GM23338 (cell line): ENCODE measurements at regions not wholly inside any gene's neighbourhood (a gene's known extent, or its start where the extent isn't known, plus 50 kb on each side); places are given as distances from the start of the nearest gene placed in this dataset.

Source experiments
- ATAC-seq: fragments of 200-7000 bp; cut with Tn5 transposase; 3 replicates; pipeline ENCODE4 v1.9.1; 2020
- DNase-seq: peaks from one replicate; pipeline ENCODE4 v3.0.0-alpha.2; 2015; ENCODE audit warnings: low spot score
- H2AFZ ChIP-seq: fragments of 200-600 bp; sonication (generic); 2 replicates; pipeline ENCODE4 v1.8.0; 2016; ENCODE audit warnings: antibody characterized with exemption, mild to moderate bottlenecking, moderate library complexity
- H3F3A ChIP-seq: fragments of 200-600 bp; sonication (generic); replicated peaks from 2 replicates; pipeline ENCODE4 v1.8.0; 2017; ENCODE audit warnings: antibody characterized with exemption, mixed run types, low read depth
- H3K27ac ChIP-seq: fragments of 200-600 bp; sonication (generic); 2 replicates; pipeline ENCODE4 v1.6.1; 2016; ENCODE audit warnings: low read depth
- H3K27me3 ChIP-seq: fragments of 200-600 bp; sonication (generic); 2 replicates; pipeline ENCODE4 v1.8.0; 2016; ENCODE audit warnings: mild to moderate bottlenecking, mixed run types, moderate library complexity; ENCODE audit not compliant: insufficient read depth
- H3K36me3 ChIP-seq: fragments of 200-600 bp; sonication (generic); 2 replicates; pipeline ENCODE4 v1.8.0; 2016; ENCODE audit warnings: mild to moderate bottlenecking; ENCODE audit not compliant: insufficient read depth
- H3K4me1 ChIP-seq: fragments of 200-600 bp; sonication (generic); 2 replicates; pipeline ENCODE4 v1.8.0; 2016; ENCODE audit warnings: mild to moderate bottlenecking, moderate library complexity; ENCODE audit not compliant: insufficient read depth
- H3K4me2 ChIP-seq: fragments of 200-600 bp; sonication (generic); 2 replicates; pipeline ENCODE4 v1.7.1; 2017; ENCODE audit warnings: mixed run types
- H3K4me3 ChIP-seq: fragments of 200-600 bp; sonication (generic); 2 replicates; pipeline ENCODE4 v1.6.1; 2016; ENCODE audit warnings: mixed run types
- H3K79me2 ChIP-seq: fragments of 200-600 bp; sonication (generic); replicated peaks from 2 replicates; pipeline ENCODE4 v1.8.0; 2017; ENCODE audit warnings: mild to moderate bottlenecking; ENCODE audit not compliant: insufficient read depth
- H3K9me2 ChIP-seq: fragments of 200-600 bp; sonication (generic); 2 replicates; pipeline ENCODE4 v1.8.0; 2017; ENCODE audit not compliant: insufficient read depth
- H4K20me1 ChIP-seq: fragments of 200-600 bp; sonication (generic); replicated peaks from 2 replicates; pipeline ENCODE4 v1.8.0; 2017; ENCODE audit warnings: mild to moderate bottlenecking; ENCODE audit not compliant: insufficient read depth
- H3K27ac Mint-ChIP-seq: 2 replicates; pipeline ENCODE4 v1.8.0; 2020; ENCODE audit warnings: inconsistent platforms, mild to moderate bottlenecking, moderate library complexity, mixed read lengths
- H3K27me3 Mint-ChIP-seq: 3 replicates; pipeline ENCODE4 v1.8.0; 2022; ENCODE audit warnings: low read depth, mild to moderate bottlenecking, moderate library complexity, mixed read lengths, inconsistent platforms; ENCODE audit not compliant: insufficient read depth, poor library complexity
- H3K36me3 Mint-ChIP-seq: 3 replicates; pipeline ENCODE4 v1.8.0; 2021; ENCODE audit warnings: low read depth, mild to moderate bottlenecking, inconsistent platforms, moderate library complexity, mixed read lengths
- H3K4me1 Mint-ChIP-seq: 3 replicates; pipeline ENCODE4 v1.8.0; 2020; ENCODE audit warnings: mild to moderate bottlenecking, inconsistent platforms, mixed read lengths
- H3K4me3 Mint-ChIP-seq: 3 replicates; pipeline ENCODE4 v1.8.0; 2021; ENCODE audit warnings: moderate library complexity, mild to moderate bottlenecking, inconsistent platforms, mixed read lengths
- H3K9me3 Mint-ChIP-seq: 3 replicates; pipeline ENCODE4 v1.8.0; 2020; ENCODE audit warnings: moderate library complexity, mild to moderate bottlenecking, inconsistent platforms, mixed read lengths
- CREB1 ChIP-seq: fragments of 250-450 bp; sonication (Bioruptor Pico); IDR thresholded peaks from 2 replicates; pipeline ENCODE4 v1.5.0; 2020; ENCODE audit warnings: low read depth, mild to moderate bottlenecking, moderate library complexity
- EZH2 ChIP-seq: fragments of 200-600 bp; sonication (generic); IDR thresholded peaks from one replicate; pipeline ENCODE4 v1.8.0; 2017; ENCODE audit warnings: antibody characterized with exemption, mild to moderate bottlenecking, low read depth; ENCODE audit not compliant: unreplicated experiment
- EZH2phosphoT487 ChIP-seq: fragments of 200-600 bp; sonication (generic); IDR thresholded peaks from one replicate; pipeline ENCODE4 v1.8.1; 2018; ENCODE audit warnings: antibody characterized with exemption; ENCODE audit not compliant: unreplicated experiment
- JUNB ChIP-seq: IDR thresholded peaks from one replicate; pipeline ENCODE4 v1.6.1; 2016; ENCODE audit warnings: antibody characterized with exemption; ENCODE audit not compliant: unreplicated experiment
- NANOG ChIP-seq: IDR thresholded peaks from 2 replicates; pipeline ENCODE4 v1.6.1; 2016; ENCODE audit warnings: antibody characterized with exemption, borderline replicate concordance
- POLR2AphosphoS5 ChIP-seq: IDR thresholded peaks from 2 replicates; pipeline ENCODE4 v1.6.1; 2016; ENCODE audit warnings: antibody characterized with exemption, low read depth
- REST ChIP-seq: IDR thresholded peaks from one replicate; pipeline ENCODE4 v1.6.1; 2018; ENCODE audit warnings: antibody characterized with exemption; ENCODE audit not compliant: unreplicated experiment
- STAT1 ChIP-seq: IDR thresholded peaks from one replicate; pipeline ENCODE4 v1.6.1; 2016; ENCODE audit warnings: antibody characterized with exemption; ENCODE audit not compliant: unreplicated experiment
- ZNF114 ChIP-seq: fragments of 250-450 bp; sonication (Bioruptor Pico); IDR thresholded peaks from 2 replicates; pipeline ENCODE4 v1.5.0; 2020; ENCODE audit warnings: mild to moderate bottlenecking, moderate library complexity
- ZNF331 ChIP-seq: fragments of 250-450 bp; sonication (Bioruptor Pico); IDR thresholded peaks from 2 replicates; pipeline ENCODE4 v1.5.0; 2020; ENCODE audit warnings: low read depth, mild to moderate bottlenecking, moderate library complexity
- TF ChIP-seq, protein P1 (sequence below): IDR thresholded peaks from 2 replicates; pipeline ENCODE4 v1.6.1; 2016; ENCODE audit warnings: antibody characterized with exemption
- TF ChIP-seq, protein P2 (sequence below), 2 experiments: fragments of 200-600 bp in 1 of 2; sonication (generic) in 1 of 2; conservative IDR thresholded peaks; 2 replicates each; pipeline versions ENCODE4 v1.5.1 to v1.6.1; 2016 to 2017; ENCODE audit warnings: antibody characterized with exemption in 2 of 2, low read depth in 2 of 2, mild to moderate bottlenecking in 2 of 2, moderate library complexity in 1 of 2
- TF ChIP-seq, protein P3 (sequence below): fragments of 250-450 bp; sonication (Bioruptor Pico); IDR thresholded peaks from 2 replicates; pipeline ENCODE4 v1.5.0; 2020; ENCODE audit warnings: mild to moderate bottlenecking, moderate library complexity

DNA sequence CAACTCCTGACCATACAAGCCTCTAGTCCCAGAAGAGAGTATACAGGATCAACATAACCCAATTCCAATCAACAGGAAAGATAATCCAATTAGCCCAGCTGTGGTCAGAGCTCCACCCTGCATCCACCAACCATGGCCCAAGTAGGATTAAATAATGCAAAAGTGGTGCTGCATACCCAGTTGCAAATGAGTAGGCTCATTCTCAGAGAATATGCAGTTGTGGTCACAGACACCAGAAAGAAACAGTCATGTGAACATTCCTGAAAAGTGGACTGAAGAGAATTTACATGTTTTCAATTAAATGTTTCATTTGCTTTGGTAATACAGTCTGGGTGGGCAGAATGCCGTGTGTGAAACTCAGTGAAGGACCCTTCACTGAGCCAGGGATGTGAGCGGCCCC is 167.2 kb upstream of the BMP4 start:
- Mint-ChIP-seq H3K4me3 (no peak overlapping the region), H3K27ac (no peak overlapping the region), H3K36me3 (no peaks in the 10 kb centered on the region), H3K9me3 (no peaks in the 10 kb centered on the region), H3K4me1 (no peaks in the 10 kb centered on the region), H3K27me3 (peaks cover 4% of the 10 kb centered on the region)
- DNase-seq = no peak
- Histone ChIP-seq H3K9me2 (peaks cover 8% of the 10 kb centered on the region; the same call in 1 of the 2 replicates), H3K4me3 (no peak overlapping the region), H3K27me3 (no peaks in the 10 kb centered on the region), H2AFZ (no peak overlapping the region), H3K79me2 (no peaks in the 10 kb centered on the region), H4K20me1 (no peaks in the 10 kb centered on the region), H3K36me3 (no peaks in the 10 kb centered on the region), H3F3A (no peaks in the 10 kb centered on the region), H3K4me2 (no peak overlapping the region), H3K4me1 (no peaks in the 10 kb centered on the region), H3K27ac (no peak overlapping the region)
- no peak for ATAC-seq
- TF ChIP-seq CREB1 (CRISPR knock-in tag) (no peak), REST (no peak), EZH2phosphoT487 (no peak), NANOG (no peak), STAT1 (no peak), EZH2 (no peak), POLR2AphosphoS5 (no peak), ZNF114 (no peak), JUNB (no peak), ZNF331 (CRISPR knock-in tag) (no peak)
- TF ChIP-seq, protein P1, sequence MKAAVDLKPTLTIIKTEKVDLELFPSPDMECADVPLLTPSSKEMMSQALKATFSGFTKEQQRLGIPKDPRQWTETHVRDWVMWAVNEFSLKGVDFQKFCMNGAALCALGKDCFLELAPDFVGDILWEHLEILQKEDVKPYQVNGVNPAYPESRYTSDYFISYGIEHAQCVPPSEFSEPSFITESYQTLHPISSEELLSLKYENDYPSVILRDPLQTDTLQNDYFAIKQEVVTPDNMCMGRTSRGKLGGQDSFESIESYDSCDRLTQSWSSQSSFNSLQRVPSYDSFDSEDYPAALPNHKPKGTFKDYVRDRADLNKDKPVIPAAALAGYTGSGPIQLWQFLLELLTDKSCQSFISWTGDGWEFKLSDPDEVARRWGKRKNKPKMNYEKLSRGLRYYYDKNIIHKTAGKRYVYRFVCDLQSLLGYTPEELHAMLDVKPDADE = no peak
- TF ChIP-seq, protein P2, sequence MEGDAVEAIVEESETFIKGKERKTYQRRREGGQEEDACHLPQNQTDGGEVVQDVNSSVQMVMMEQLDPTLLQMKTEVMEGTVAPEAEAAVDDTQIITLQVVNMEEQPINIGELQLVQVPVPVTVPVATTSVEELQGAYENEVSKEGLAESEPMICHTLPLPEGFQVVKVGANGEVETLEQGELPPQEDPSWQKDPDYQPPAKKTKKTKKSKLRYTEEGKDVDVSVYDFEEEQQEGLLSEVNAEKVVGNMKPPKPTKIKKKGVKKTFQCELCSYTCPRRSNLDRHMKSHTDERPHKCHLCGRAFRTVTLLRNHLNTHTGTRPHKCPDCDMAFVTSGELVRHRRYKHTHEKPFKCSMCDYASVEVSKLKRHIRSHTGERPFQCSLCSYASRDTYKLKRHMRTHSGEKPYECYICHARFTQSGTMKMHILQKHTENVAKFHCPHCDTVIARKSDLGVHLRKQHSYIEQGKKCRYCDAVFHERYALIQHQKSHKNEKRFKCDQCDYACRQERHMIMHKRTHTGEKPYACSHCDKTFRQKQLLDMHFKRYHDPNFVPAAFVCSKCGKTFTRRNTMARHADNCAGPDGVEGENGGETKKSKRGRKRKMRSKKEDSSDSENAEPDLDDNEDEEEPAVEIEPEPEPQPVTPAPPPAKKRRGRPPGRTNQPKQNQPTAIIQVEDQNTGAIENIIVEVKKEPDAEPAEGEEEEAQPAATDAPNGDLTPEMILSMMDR (conservative IDR thresholded peaks at IDR 0.05; ENCODE audit: low read depth in 2 of 2) = no peak
- TF ChIP-seq, protein P3, sequence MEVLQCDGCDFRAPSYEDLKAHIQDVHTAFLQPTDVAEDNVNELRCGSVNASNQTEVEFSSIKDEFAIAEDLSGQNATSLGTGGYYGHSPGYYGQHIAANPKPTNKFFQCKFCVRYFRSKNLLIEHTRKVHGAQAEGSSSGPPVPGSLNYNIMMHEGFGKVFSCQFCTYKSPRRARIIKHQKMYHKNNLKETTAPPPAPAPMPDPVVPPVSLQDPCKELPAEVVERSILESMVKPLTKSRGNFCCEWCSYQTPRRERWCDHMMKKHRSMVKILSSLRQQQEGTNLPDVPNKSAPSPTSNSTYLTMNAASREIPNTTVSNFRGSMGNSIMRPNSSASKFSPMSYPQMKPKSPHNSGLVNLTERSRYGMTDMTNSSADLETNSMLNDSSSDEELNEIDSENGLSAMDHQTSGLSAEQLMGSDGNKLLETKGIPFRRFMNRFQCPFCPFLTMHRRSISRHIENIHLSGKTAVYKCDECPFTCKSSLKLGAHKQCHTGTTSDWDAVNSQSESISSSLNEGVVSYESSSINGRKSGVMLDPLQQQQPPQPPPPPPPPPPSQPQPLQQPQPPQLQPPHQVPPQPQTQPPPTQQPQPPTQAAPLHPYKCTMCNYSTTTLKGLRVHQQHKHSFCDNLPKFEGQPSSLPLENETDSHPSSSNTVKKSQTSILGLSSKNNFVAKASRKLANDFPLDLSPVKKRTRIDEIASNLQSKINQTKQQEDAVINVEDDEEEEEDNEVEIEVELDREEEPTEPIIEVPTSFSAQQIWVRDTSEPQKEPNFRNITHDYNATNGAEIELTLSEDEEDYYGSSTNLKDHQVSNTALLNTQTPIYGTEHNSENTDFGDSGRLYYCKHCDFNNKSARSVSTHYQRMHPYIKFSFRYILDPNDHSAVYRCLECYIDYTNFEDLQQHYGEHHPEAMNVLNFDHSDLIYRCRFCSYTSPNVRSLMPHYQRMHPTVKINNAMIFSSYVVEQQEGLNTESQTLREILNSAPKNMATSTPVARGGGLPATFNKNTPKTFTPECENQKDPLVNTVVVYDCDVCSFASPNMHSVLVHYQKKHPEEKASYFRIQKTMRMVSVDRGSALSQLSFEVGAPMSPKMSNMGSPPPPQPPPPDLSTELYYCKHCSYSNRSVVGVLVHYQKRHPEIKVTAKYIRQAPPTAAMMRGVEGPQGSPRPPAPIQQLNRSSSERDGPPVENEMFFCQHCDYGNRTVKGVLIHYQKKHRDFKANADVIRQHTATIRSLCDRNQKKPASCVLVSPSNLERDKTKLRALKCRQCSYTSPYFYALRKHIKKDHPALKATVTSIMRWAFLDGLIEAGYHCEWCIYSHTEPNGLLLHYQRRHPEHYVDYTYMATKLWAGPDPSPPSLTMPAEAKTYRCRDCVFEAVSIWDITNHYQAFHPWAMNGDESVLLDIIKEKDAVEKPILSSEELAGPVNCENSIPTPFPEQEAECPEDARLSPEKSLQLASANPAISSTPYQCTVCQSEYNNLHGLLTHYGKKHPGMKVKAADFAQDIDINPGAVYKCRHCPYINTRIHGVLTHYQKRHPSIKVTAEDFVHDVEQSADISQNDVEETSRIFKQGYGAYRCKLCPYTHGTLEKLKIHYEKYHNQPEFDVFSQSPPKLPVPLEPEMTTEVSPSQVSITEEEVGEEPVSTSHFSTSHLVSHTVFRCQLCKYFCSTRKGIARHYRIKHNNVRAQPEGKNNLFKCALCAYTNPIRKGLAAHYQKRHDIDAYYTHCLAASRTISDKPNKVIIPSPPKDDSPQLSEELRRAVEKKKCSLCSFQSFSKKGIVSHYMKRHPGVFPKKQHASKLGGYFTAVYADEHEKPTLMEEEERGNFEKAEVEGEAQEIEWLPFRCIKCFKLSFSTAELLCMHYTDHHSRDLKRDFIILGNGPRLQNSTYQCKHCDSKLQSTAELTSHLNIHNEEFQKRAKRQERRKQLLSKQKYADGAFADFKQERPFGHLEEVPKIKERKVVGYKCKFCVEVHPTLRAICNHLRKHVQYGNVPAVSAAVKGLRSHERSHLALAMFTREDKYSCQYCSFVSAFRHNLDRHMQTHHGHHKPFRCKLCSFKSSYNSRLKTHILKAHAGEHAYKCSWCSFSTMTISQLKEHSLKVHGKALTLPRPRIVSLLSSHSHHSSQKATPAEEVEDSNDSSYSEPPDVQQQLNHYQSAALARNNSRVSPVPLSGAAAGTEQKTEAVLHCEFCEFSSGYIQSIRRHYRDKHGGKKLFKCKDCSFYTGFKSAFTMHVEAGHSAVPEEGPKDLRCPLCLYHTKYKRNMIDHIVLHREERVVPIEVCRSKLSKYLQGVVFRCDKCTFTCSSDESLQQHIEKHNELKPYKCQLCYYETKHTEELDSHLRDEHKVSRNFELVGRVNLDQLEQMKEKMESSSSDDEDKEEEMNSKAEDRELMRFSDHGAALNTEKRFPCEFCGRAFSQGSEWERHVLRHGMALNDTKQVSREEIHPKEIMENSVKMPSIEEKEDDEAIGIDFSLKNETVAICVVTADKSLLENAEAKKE = no peak
